ENCODE measurements at regions not wholly inside any gene's neighbourhood (a gene's known extent, or its start where the extent isn't known, plus 50 kb on each side); places are given as distances from the start of the nearest gene placed in this dataset.

GRCh38 chr16:19968891-19969683 is 84.4 kb upstream of the GPRC5B start:
- Histone ChIP-seq H3K9me3 (no peaks in the 10 kb centered on the region), H3K4me1 (no peaks in the 10 kb centered on the region), H3K4me3 (no peak overlapping the region), H3K36me3 (replicated peaks in 1 of 2; ENCODE audit: insufficient read depth in 1 of 2, low read depth in 2 of 2) (no peaks in the 10 kb centered on the region), H3K27me3 (no peaks in the 10 kb centered on the region), H3K27ac (no peak overlapping the region)
- intact Hi-C loops (cut with DNase I), result no loop called here
- WGBS, 2 donors, result 48 to 50% methylated on average over 8 of the region's 8 CpGs
- TF ChIP-seq CTCF (IDR thresholded peaks at IDR 0.05), result no peak
- TF ChIP-seq POLR2A (IDR thresholded peaks at IDR 0.05), result no peak
- DNase-seq, result no peak
- no peak for ATAC-seq

DNA sequence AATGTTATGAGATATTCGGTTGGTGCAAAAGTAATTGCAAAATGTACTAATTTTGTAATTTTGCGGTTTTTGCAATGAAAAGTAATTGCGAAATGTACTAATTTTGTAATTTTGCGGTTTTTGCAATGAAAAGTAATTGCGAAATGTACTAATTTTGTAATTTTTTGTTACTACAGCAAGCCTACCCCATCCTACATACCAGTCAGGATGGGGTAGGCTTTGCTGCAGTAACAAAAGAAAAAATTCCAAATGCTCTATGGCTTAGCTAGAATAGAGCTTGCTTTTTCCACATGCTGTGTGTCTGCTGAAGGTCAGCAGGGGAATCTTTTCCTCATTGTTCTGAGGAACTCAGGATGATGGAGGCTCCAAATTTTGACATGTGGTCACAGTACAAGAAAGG is 83.3 kb upstream of the GPRC5B start:
- TF ChIP-seq POLR2A (IDR thresholded peaks at IDR 0.05) (no peak), CTCF (IDR thresholded peaks at IDR 0.05) (no peak)
- Histone ChIP-seq H3K27me3 (no peaks in the 10 kb centered on the region), H3K36me3 (replicated peaks in 1 of 2; ENCODE audit: insufficient read depth in 1 of 2, low read depth in 2 of 2) (no peaks in the 10 kb centered on the region), H3K4me1 (no peaks in the 10 kb centered on the region), H3K4me3 (no peak overlapping the region), H3K27ac (no peak overlapping the region), H3K9me3 (no peaks in the 10 kb centered on the region)
- DNase-seq, result no peak
- no peak for ATAC-seq
- 74 to 91% methylated on average over 5 of the region's 5 CpGs for WGBS, 2 donors
- intact Hi-C loops (cut with DNase I), result no loop called here

- Histone ChIP-seq H3K4me3 (no peak overlapping the region), H3K4me1 (no peaks in the 10 kb centered on the region), H3K27ac (no peak overlapping the region), H3K9me3 (no peaks in the 10 kb centered on the region), H3K27me3 (no peaks in the 10 kb centered on the region), H3K36me3 (replicated peaks in 1 of 2; ENCODE audit: insufficient read depth in 1 of 2, low read depth in 2 of 2) (no peaks in the 10 kb centered on the region)
- ATAC-seq, result no peak
- no peak for TF ChIP-seq CTCF (IDR thresholded peaks at IDR 0.05)
- no peak for DNase-seq
- intact Hi-C loops (cut with DNase I), result no loop called here
Observed at GRCh38 chr16:19967561-19967960, 82.9 kb upstream of the GPRC5B start.

GRCh38 chr16:19963301-19963700 is 78.7 kb upstream of the GPRC5B start:
- H3K4me1 ChIP-seq, result no peaks in the 10 kb centered on the region
- ATAC-seq, result no peak
- H3K36me3 ChIP-seq (replicated peaks in 1 of 2; ENCODE audit: insufficient read depth in 1 of 2, low read depth in 2 of 2), result no peaks in the 10 kb centered on the region
- intact Hi-C loops (cut with DNase I), result no loop called here
- H3K9me3 ChIP-seq, result no peaks in the 10 kb centered on the region
- peaks cover 0 to 3% of the 10 kb centered on the region in 2 donors for H3K27me3 ChIP-seq
- TF ChIP-seq POLR2A (IDR thresholded peaks at IDR 0.05) (no peak), CTCF (IDR thresholded peaks at IDR 0.05) (no peak)
- 35 to 46% methylated on average over 5 of the region's 5 CpGs for WGBS, 2 donors
- no peak overlapping the region for H3K27ac ChIP-seq
- no peak overlapping the region for H3K4me3 ChIP-seq
- DNase-seq, result peak in 1 of 4 donors; percentile 2

GRCh38 chr16:19960183-19960582 is 75.5 kb upstream of the GPRC5B start:
- intact Hi-C loops (cut with DNase I), result no loop called here
- WGBS, 2 donors, result 55 to 63% methylated on average over 5 of the region's 5 CpGs
- H3K4me3 ChIP-seq, result no peak overlapping the region
- H3K9me3 ChIP-seq, result no peaks in the 10 kb centered on the region
- H3K27ac ChIP-seq, result no peak overlapping the region
- no peaks in the 10 kb centered on the region for H3K36me3 ChIP-seq (replicated peaks in 1 of 2; ENCODE audit: insufficient read depth in 1 of 2, low read depth in 2 of 2)
- no peaks in the 10 kb centered on the region for H3K4me1 ChIP-seq
- no peak for ATAC-seq
- no peak for DNase-seq
- peaks cover 0 to 3% of the 10 kb centered on the region in 2 donors for H3K27me3 ChIP-seq
- TF ChIP-seq CTCF (IDR thresholded peaks at IDR 0.05) (no peak), POLR2A (IDR thresholded peaks at IDR 0.05) (no peak)

All from body of pancreas (tissue), 4 donors.